Aorta (tissue), 5 donors: ENCODE measurements at regions not wholly inside any gene's neighbourhood (a gene's known extent, or its start where the extent isn't known, plus 50 kb on each side); places are given as distances from the start of the nearest gene placed in this dataset.

Experiments
- ATAC-seq: fragments of 200-7000 bp; cut with Tn5 transposase; one replicate; pipeline ENCODE4 v1.9.1; 2022; ENCODE audit warnings: moderate library complexity; ENCODE audit not compliant: low FRiP score
- DNase-seq, 2 donors: peaks; one replicate each; pipeline ENCODE4 v3.0.0-alpha.2; 2020
- H3K27ac ChIP-seq, 2 donors: one replicate each; pipeline ENCODE4 v1.5.1; 2013; ENCODE audit warnings: low read length in 2 of 2, mild to moderate bottlenecking in 2 of 2, moderate library complexity in 2 of 2, control low read depth in 1 of 2, inconsistent platforms in 1 of 2, low read depth in 1 of 2
- H3K27me3 ChIP-seq, 2 donors: one replicate each; pipeline ENCODE4 v1.6.1; 2013; ENCODE audit warnings: control low read depth in 1 of 2, low read length in 1 of 2, mild to moderate bottlenecking in 1 of 2, moderate library complexity in 1 of 2; ENCODE audit not compliant: insufficient read depth in 2 of 2, control insufficient read depth in 1 of 2
- H3K36me3 ChIP-seq, 2 donors: one replicate each; pipeline ENCODE4 v1.6.1; 2013; ENCODE audit warnings: control low read depth in 1 of 2, low read length in 1 of 2, mild to moderate bottlenecking in 1 of 2; ENCODE audit not compliant: insufficient read depth in 2 of 2, control insufficient read depth in 1 of 2
- H3K4me1 ChIP-seq, 2 donors: one replicate each; pipeline ENCODE4 v1.6.1; 2013; ENCODE audit warnings: low read length in 2 of 2, control low read depth in 1 of 2, mild to moderate bottlenecking in 1 of 2, moderate library complexity in 1 of 2; ENCODE audit not compliant: insufficient read depth in 2 of 2, control insufficient read depth in 1 of 2
- H3K4me3 ChIP-seq, 2 donors: one replicate each; pipeline ENCODE4 v1.5.1; 2013; ENCODE audit warnings: low read length in 2 of 2, control low read depth in 1 of 2, mild to moderate bottlenecking in 1 of 2
- H3K9me3 ChIP-seq: one replicate; pipeline ENCODE4 v1.6.1; 2013; ENCODE audit warnings: mild to moderate bottlenecking, low read length; ENCODE audit not compliant: control insufficient read depth
- WGBS, 2 donors: extraction: QIAGEN DNeasy Blood & Tissue Kit; methylation state at CpG; one replicate each; pipeline ENCODE4 v1.1.7; 2013; 5-methylcytosine and 5-hydroxymethylcytosine counted together
- intact Hi-C, 2 donors: fragments of 100-400 bp; cut with DNase I; formaldehyde crosslinking; loops; one replicate each; pipeline versions ENCODE4 v1.14.2 to v1.15.0; 2022
- donor health status: healthy with polysubstance abuse.
- donor health status: Bipolar disorder and iron deficiency.
- donor health status: DM: no; HTN: no; CAD: no.
- donor health status: DM: no; HTN: no; CAD: no.
- donor health status: DM: yes; HTN: yes; CAD: no.

- intact Hi-C loops: no loop called here
- DNase-seq (no peak), ATAC-seq (no peak)
- no peaks in the 10 kb centered on the region for H3K36me3 ChIP-seq
- 84 to 85% methylated on average over 3 of the region's 3 CpGs for WGBS, 2 donors
- H3K27me3 ChIP-seq: peaks cover 0 to 2% of the 10 kb centered on the region in 2 donors
- H3K27ac ChIP-seq: no peak overlapping the region
- no peaks in the 10 kb centered on the region for H3K4me1 ChIP-seq
- H3K9me3 ChIP-seq: no peaks in the 10 kb centered on the region
- no peak overlapping the region for H3K4me3 ChIP-seq
Measured at GRCh38 chr2:139175510-139175909, 395.3 kb upstream of the NXPH2 start.

- peaks cover 0 to 2% of the 10 kb centered on the region in 2 donors for H3K27me3 ChIP-seq
- no peaks in the 10 kb centered on the region for H3K36me3 ChIP-seq
- H3K27ac ChIP-seq: no peak overlapping the region
- no peak overlapping the region for H3K4me3 ChIP-seq
- ATAC-seq: no peak
- 39 to 44% methylated on average over 2 of the region's 2 CpGs for whole genome bisulfite sequencing, 2 donors
- no peak for DNase-seq
- no peaks in the 10 kb centered on the region for H3K9me3 ChIP-seq
- intact Hi-C loops: no loop called here
- H3K4me1 ChIP-seq: no peaks in the 10 kb centered on the region
Measured at GRCh38 chr2:139170406-139170805, 390.2 kb upstream of the NXPH2 start.

- Histone ChIP-seq H3K36me3 (no peaks in the 10 kb centered on the region), H3K27me3 (no peaks in the 10 kb centered on the region), H3K4me1 (no peaks in the 10 kb centered on the region), H3K27ac (no peak overlapping the region), H3K9me3 (no peaks in the 10 kb centered on the region), H3K4me3 (no peak overlapping the region)
- intact Hi-C loops: no loop called here
- DNase-seq (no peak), ATAC-seq (no peak)
- WGBS, 2 donors: 60 to 61% methylated on average over 2 of the region's 2 CpGs
Measured at GRCh38 chr2:139165601-139166000, 385.4 kb upstream of the NXPH2 start.

- ATAC-seq: no peak
- no peaks in the 10 kb centered on the region for H3K36me3 ChIP-seq
- no peaks in the 10 kb centered on the region for H3K27me3 ChIP-seq
- no peak overlapping the region for H3K27ac ChIP-seq
- H3K4me1 ChIP-seq: no peaks in the 10 kb centered on the region
- H3K9me3 ChIP-seq: no peaks in the 10 kb centered on the region
- 86 to 91% methylated on average over 2 of the region's 2 CpGs for WGBS, 2 donors
- DNase-seq: no peak
- H3K4me3 ChIP-seq: no peak overlapping the region
- intact Hi-C loops: no loop called here
Measured at GRCh38 chr2:139165041-139165440, 384.9 kb upstream of the NXPH2 start.

GRCh38 chr2:139162957-139163356 lies 382.8 kb upstream of the NXPH2 start:
- Histone ChIP-seq H3K4me1 (no peaks in the 10 kb centered on the region), H3K27me3 (no peaks in the 10 kb centered on the region), H3K4me3 (no peak overlapping the region), H3K36me3 (no peaks in the 10 kb centered on the region), H3K9me3 (no peaks in the 10 kb centered on the region), H3K27ac (no peak overlapping the region)
- intact Hi-C loops: no loop called here
- ATAC-seq (no peak), DNase-seq (no peak)
- WGBS, 2 donors: 80 to 82% methylated on average over 1 of the region's 1 CpG

GRCh38 chr2:139162456-139162855 lies 382.3 kb upstream of the NXPH2 start:
- H3K27ac ChIP-seq: no peak overlapping the region
- no peaks in the 10 kb centered on the region for H3K9me3 ChIP-seq
- no peaks in the 10 kb centered on the region for H3K4me1 ChIP-seq
- intact Hi-C loops: no loop called here
- 68 to 74% methylated on average over 2 of the region's 2 CpGs for WGBS, 2 donors
- H3K27me3 ChIP-seq: no peaks in the 10 kb centered on the region
- DNase-seq (no peak), ATAC-seq (no peak)
- no peaks in the 10 kb centered on the region for H3K36me3 ChIP-seq
- H3K4me3 ChIP-seq: no peak overlapping the region

GRCh38 chr2:139160836-139161235 lies 380.6 kb upstream of the NXPH2 start:
- WGBS, 2 donors: 24 to 28% methylated on average over 1 of the region's 1 CpG
- H3K36me3 ChIP-seq: no peaks in the 10 kb centered on the region
- DNase-seq (no peak), ATAC-seq (no peak)
- H3K27me3 ChIP-seq: no peaks in the 10 kb centered on the region
- H3K4me1 ChIP-seq: no peaks in the 10 kb centered on the region
- no peak overlapping the region for H3K4me3 ChIP-seq
- intact Hi-C loops: no loop called here
- H3K9me3 ChIP-seq: no peaks in the 10 kb centered on the region
- H3K27ac ChIP-seq: no peak overlapping the region

GRCh38 chr2:139159177-139159576 lies 379.0 kb upstream of the NXPH2 start:
- Histone ChIP-seq H3K27me3 (no peaks in the 10 kb centered on the region), H3K36me3 (no peaks in the 10 kb centered on the region), H3K27ac (no peak overlapping the region), H3K4me1 (no peaks in the 10 kb centered on the region), H3K4me3 (no peak overlapping the region), H3K9me3 (no peaks in the 10 kb centered on the region)
- no peak for DNase-seq
- intact Hi-C loops: no loop called here
- WGBS, 2 donors: 76 to 79% methylated on average over 3 of the region's 3 CpGs
- no peak for ATAC-seq

- intact Hi-C loops: no loop called here
- no peaks in the 10 kb centered on the region for H3K36me3 ChIP-seq
- DNase-seq (no peak), ATAC-seq (no peak)
- H3K27ac ChIP-seq: no peak overlapping the region
- no peaks in the 10 kb centered on the region for H3K4me1 ChIP-seq
- H3K9me3 ChIP-seq: no peaks in the 10 kb centered on the region
- no peaks in the 10 kb centered on the region for H3K27me3 ChIP-seq
- H3K4me3 ChIP-seq: no peak overlapping the region
Measured at GRCh38 chr2:139156730-139157129, 376.5 kb upstream of the NXPH2 start.
